ENCODE measurements at regions not wholly inside any gene's neighbourhood (a gene's known extent, or its start where the extent isn't known, plus 50 kb on each side); places are given as distances from the start of the nearest gene placed in this dataset.

GRCh38 chr4:26030260-26030667, 116.2 kb downstream of the SMIM20 start:
- Histone ChIP-seq H3K4me1 (ENCODE audit: low read depth, poor library complexity, severe bottlenecking) (no peaks in the 10 kb centered on the region), H3K27me3 (ENCODE audit: insufficient read depth, low read depth) (no peaks in the 10 kb centered on the region), H3K36me3 (ENCODE audit: insufficient read depth) (no peaks in the 10 kb centered on the region), H4K20me1 (ENCODE audit: insufficient read depth) (no peaks in the 10 kb centered on the region), H3K27ac (no peak overlapping the region), H2AFZ (ENCODE audit: low read depth) (no peak overlapping the region), H3K4me2 (no peak overlapping the region), H3K79me2 (ENCODE audit: insufficient read depth, low read depth) (no peaks in the 10 kb centered on the region), H3K4me3 (IDR thresholded peaks at IDR 0.05; ENCODE audit: insufficient read depth, low read depth, low read length) (no peak overlapping the region), H3K9ac (no peak overlapping the region)
- no peak for TF ChIP-seq CTCF (conservative IDR thresholded peaks at IDR 0.05; ENCODE audit: low read depth, low read length)

- H2AFZ ChIP-seq (ENCODE audit: low read depth), result no peak overlapping the region
- no peak overlapping the region for H3K4me2 ChIP-seq
- H3K36me3 ChIP-seq (ENCODE audit: insufficient read depth), result no peaks in the 10 kb centered on the region
- H3K79me2 ChIP-seq (ENCODE audit: insufficient read depth, low read depth), result no peaks in the 10 kb centered on the region
- no peaks in the 10 kb centered on the region for H4K20me1 ChIP-seq (ENCODE audit: insufficient read depth)
- no peak overlapping the region for H3K9ac ChIP-seq
- no peaks in the 10 kb centered on the region for H3K4me1 ChIP-seq (ENCODE audit: low read depth, poor library complexity, severe bottlenecking)
- TF ChIP-seq CTCF (conservative IDR thresholded peaks at IDR 0.05; ENCODE audit: low read depth, low read length), result no peak
- H3K27me3 ChIP-seq (ENCODE audit: insufficient read depth, low read depth), result no peaks in the 10 kb centered on the region
- H3K4me3 ChIP-seq (IDR thresholded peaks at IDR 0.05; ENCODE audit: insufficient read depth, low read depth, low read length), result no peak overlapping the region
- no peak overlapping the region for H3K27ac ChIP-seq
These were observed 116.8 kb downstream of the SMIM20 start for GRCh38 chr4:26030780-26031179.

GRCh38 chr4:26031704-26032103, 117.7 kb downstream of the SMIM20 start:
- no peak for TF ChIP-seq CTCF (conservative IDR thresholded peaks at IDR 0.05; ENCODE audit: low read depth, low read length)
- Histone ChIP-seq H4K20me1 (ENCODE audit: insufficient read depth) (no peaks in the 10 kb centered on the region), H2AFZ (ENCODE audit: low read depth) (no peak overlapping the region), H3K4me1 (ENCODE audit: low read depth, poor library complexity, severe bottlenecking) (no peaks in the 10 kb centered on the region), H3K9ac (no peak overlapping the region), H3K4me3 (IDR thresholded peaks at IDR 0.05; ENCODE audit: insufficient read depth, low read depth, low read length) (no peak overlapping the region), H3K4me2 (no peak overlapping the region), H3K27ac (no peak overlapping the region), H3K79me2 (ENCODE audit: insufficient read depth, low read depth) (no peaks in the 10 kb centered on the region), H3K27me3 (ENCODE audit: insufficient read depth, low read depth) (no peaks in the 10 kb centered on the region), H3K36me3 (ENCODE audit: insufficient read depth) (no peaks in the 10 kb centered on the region)

- Histone ChIP-seq H3K27ac (no peak overlapping the region), H3K79me2 (ENCODE audit: insufficient read depth, low read depth) (no peaks in the 10 kb centered on the region), H3K4me2 (no peak overlapping the region), H3K4me3 (IDR thresholded peaks at IDR 0.05; ENCODE audit: insufficient read depth, low read depth, low read length) (no peak overlapping the region), H4K20me1 (ENCODE audit: insufficient read depth) (no peaks in the 10 kb centered on the region), H3K27me3 (ENCODE audit: insufficient read depth, low read depth) (no peaks in the 10 kb centered on the region), H3K36me3 (ENCODE audit: insufficient read depth) (no peaks in the 10 kb centered on the region), H3K9ac (no peak overlapping the region), H2AFZ (ENCODE audit: low read depth) (no peak overlapping the region), H3K4me1 (ENCODE audit: low read depth, poor library complexity, severe bottlenecking) (no peaks in the 10 kb centered on the region)
- no peak for TF ChIP-seq CTCF (conservative IDR thresholded peaks at IDR 0.05; ENCODE audit: low read depth, low read length)
These were observed 118.1 kb downstream of the SMIM20 start for GRCh38 chr4:26032142-26032541.

All from KMS-11 (cell line).